Fibroblast of villous mesenchyme (primary cell): ENCODE measurements at regions not wholly inside any gene's neighbourhood (a gene's known extent, or its start where the extent isn't known, plus 50 kb on each side); places are given as distances from the start of the nearest gene placed in this dataset.

ENCODE experiments used
- DNase-seq: peaks from one replicate; pipeline ENCODE4 v3.0.0-alpha.2; 2010; ENCODE audit warnings: low read depth
- H3K4me3 ChIP-seq: 2 replicates; pipeline ENCODE4 v1.5.1; 2011; ENCODE audit warnings: low read depth, mild to moderate bottlenecking, low read length
- CTCF ChIP-seq: IDR thresholded peaks from 2 replicates; pipeline ENCODE4 v1.5.1; 2012; ENCODE audit warnings: low read depth, mild to moderate bottlenecking, low read length; ENCODE audit not compliant: insufficient read depth

- no peak overlapping the region for H3K4me3 ChIP-seq
- TF ChIP-seq CTCF = no peak
- no peak for DNase-seq
Measured at GRCh38 chr2:154599189-154599588, 99.3 kb upstream of the KCNJ3 start.

GRCh38 chr2:154600927-154601494 lies 97.5 kb upstream of the KCNJ3 start:
- no peak for DNase-seq
- TF ChIP-seq CTCF = no peak
- no peak overlapping the region for H3K4me3 ChIP-seq

- TF ChIP-seq CTCF = no peak
- no peak for DNase-seq
- no peak overlapping the region for H3K4me3 ChIP-seq
Measured at GRCh38 chr2:154603682-154604081, 94.8 kb upstream of the KCNJ3 start.

- H3K4me3 ChIP-seq = no peak overlapping the region
- DNase-seq = no peak
- no peak for TF ChIP-seq CTCF
Measured at GRCh38 chr2:154608438-154608837, 90.1 kb upstream of the KCNJ3 start.

GRCh38 chr2:154614906-154615305 lies 83.6 kb upstream of the KCNJ3 start:
- H3K4me3 ChIP-seq = no peak overlapping the region
- TF ChIP-seq CTCF = no peak
- no peak for DNase-seq

GRCh38 chr2:154616659-154617058 lies 81.8 kb upstream of the KCNJ3 start:
- H3K4me3 ChIP-seq = no peak overlapping the region
- DNase-seq = no peak
- no peak for TF ChIP-seq CTCF

- TF ChIP-seq CTCF = no peak
- H3K4me3 ChIP-seq = no peak overlapping the region
- DNase-seq = no peak
Measured at GRCh38 chr2:154620471-154620870, 78.0 kb upstream of the KCNJ3 start.
